Panc1 (cell line): ENCODE measurements at regions not wholly inside any gene's neighbourhood (a gene's known extent, or its start where the extent isn't known, plus 50 kb on each side); places are given as distances from the start of the nearest gene placed in this dataset.

Experiments
- ATAC-seq: fragments of 200-7000 bp; cut with Tn5 transposase; 2 replicates; pipeline ENCODE4 v1.9.1; 2020; ENCODE audit warnings: mild to moderate bottlenecking, moderate library complexity
- BruUV-seq: library from RNA; stranded (reverse); fragments of 400-500 nt; replicated peaks from 2 replicates; lab custom pipeline; 2021; lab: Mats Ljungman, UMichigan
- CTCF ChIA-PET: fragments of 300-600 bp; sonication (Branson Sonifier 250); formaldehyde crosslinking; loops from one replicate; lab custom pipeline; 2022; ENCODE audit warnings: antibody characterized with exemption; lab: Charles Lee
- POLR2A ChIA-PET: fragments of 300-600 bp; sonication (Branson Sonifier 250); formaldehyde crosslinking; loops from one replicate; lab custom pipeline; 2022; ENCODE audit warnings: antibody characterized with exemption; lab: Charles Lee
- DNase-seq: peaks from one replicate; pipeline ENCODE4 v3.0.0-alpha.2; 2010; ENCODE audit warnings: low read depth, low spot score
- H3K27ac ChIP-seq: 2 replicates; pipeline ENCODE4 v1.5.1; 2011; ENCODE audit warnings: mild to moderate bottlenecking, low read length, inconsistent platforms
- H3K27me3 ChIP-seq: fragments of 200-500 bp; sonication (Bioruptor generic); 2 replicates; pipeline ENCODE4 v1.6.0; 2014; ENCODE audit warnings: low read length, inconsistent platforms; ENCODE audit not compliant: control insufficient read depth, insufficient read depth
- H3K36me3 ChIP-seq: fragments of 200-500 bp; sonication (Bioruptor generic); 2 replicates; pipeline ENCODE4 v1.5.1; 2014; ENCODE audit warnings: inconsistent platforms, mild to moderate bottlenecking, low read length, moderate library complexity; ENCODE audit not compliant: control insufficient read depth, insufficient read depth
- H3K4me1 ChIP-seq: 2 replicates; pipeline ENCODE4 v1.5.1; 2011; ENCODE audit warnings: inconsistent platforms, mild to moderate bottlenecking, low read length, moderate library complexity; ENCODE audit not compliant: control insufficient read depth, insufficient read depth
- H3K4me3 ChIP-seq, 2 experiments: 2 replicates each; pipeline ENCODE4 v1.5.1; 2011 to 2012; ENCODE audit warnings: low read depth in 2 of 2, low read length in 2 of 2, mild to moderate bottlenecking in 2 of 2, inconsistent platforms in 1 of 2, moderate library complexity in 1 of 2
- H3K9me3 ChIP-seq: fragments of 200-500 bp; sonication (Bioruptor generic); 2 replicates; pipeline ENCODE4 v1.5.1; 2014; ENCODE audit warnings: low read depth, mild to moderate bottlenecking, inconsistent platforms, low read length, moderate library complexity; ENCODE audit not compliant: control insufficient read depth, insufficient read depth
- POLR2AphosphoS5 ChIP-seq: IDR thresholded peaks from 2 replicates; pipeline ENCODE4 v1.6.1; 2012; ENCODE audit warnings: mild to moderate bottlenecking, low read depth, low read length, moderate library complexity
- SIN3A ChIP-seq: IDR thresholded peaks from 2 replicates; pipeline ENCODE4 v1.6.1; 2012; ENCODE audit warnings: low read depth, mild to moderate bottlenecking, low read length, moderate library complexity, borderline replicate concordance; ENCODE audit not compliant: insufficient read depth
- TCF7L2 ChIP-seq: IDR thresholded peaks from 2 replicates; pipeline ENCODE4 v1.6.1; 2011; ENCODE audit warnings: mild to moderate bottlenecking, low read depth, low read length, inconsistent platforms
- in situ Hi-C: cut with HindIII; loops from 2 replicates; pipeline ENCODE4 v1.10.0; 2016; ENCODE audit warnings: low sequenced_read_pairs, low pct_unique_long_range_greater_than_20kb
- intact Hi-C: fragments of 100-400 bp; cut with micrococcal nuclease; formaldehyde crosslinking; loops from one replicate; pipeline ENCODE4 v1.10.0; 2022; ENCODE audit not compliant: unreplicated experiment
- TF ChIP-seq, protein P1 (sequence below): fragments of 450-650 bp; IDR thresholded peaks from 2 replicates; pipeline ENCODE4 v1.5.1; 2017; ENCODE audit warnings: mild to moderate bottlenecking
- TF ChIP-seq, protein P2 (sequence below), 2 experiments: IDR thresholded peaks; 2 replicates each; pipeline ENCODE4 v1.6.1; 2011 to 2012; ENCODE audit warnings: low read depth in 2 of 2, control low read depth in 1 of 2, low read length in 1 of 2, mild to moderate bottlenecking in 1 of 2, moderate library complexity in 1 of 2; ENCODE audit not compliant: insufficient read depth in 1 of 2

DNA sequence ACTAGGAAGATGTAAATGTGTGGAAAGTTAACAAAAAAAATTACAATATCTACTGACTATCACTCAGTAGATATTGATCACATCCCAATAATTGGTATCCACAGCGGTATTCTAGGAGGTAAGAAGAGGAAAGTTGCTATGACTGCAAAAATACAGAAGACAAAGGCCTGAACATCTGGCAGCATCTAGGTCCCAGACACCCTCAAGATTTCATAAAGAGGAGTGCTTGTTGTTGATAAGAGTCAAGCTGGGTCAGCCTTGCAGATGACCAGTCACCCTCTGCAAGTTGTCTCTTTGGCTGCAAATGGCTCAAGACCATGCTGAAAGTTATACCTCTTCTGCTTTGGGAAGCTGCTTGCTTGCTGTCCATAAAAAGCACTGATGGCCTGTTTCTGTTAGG lies 179.8 kb upstream of the FOXN2 start:
- TF ChIP-seq SIN3A (no peak), TCF7L2 (no peak)
- TF ChIP-seq, protein P1, sequence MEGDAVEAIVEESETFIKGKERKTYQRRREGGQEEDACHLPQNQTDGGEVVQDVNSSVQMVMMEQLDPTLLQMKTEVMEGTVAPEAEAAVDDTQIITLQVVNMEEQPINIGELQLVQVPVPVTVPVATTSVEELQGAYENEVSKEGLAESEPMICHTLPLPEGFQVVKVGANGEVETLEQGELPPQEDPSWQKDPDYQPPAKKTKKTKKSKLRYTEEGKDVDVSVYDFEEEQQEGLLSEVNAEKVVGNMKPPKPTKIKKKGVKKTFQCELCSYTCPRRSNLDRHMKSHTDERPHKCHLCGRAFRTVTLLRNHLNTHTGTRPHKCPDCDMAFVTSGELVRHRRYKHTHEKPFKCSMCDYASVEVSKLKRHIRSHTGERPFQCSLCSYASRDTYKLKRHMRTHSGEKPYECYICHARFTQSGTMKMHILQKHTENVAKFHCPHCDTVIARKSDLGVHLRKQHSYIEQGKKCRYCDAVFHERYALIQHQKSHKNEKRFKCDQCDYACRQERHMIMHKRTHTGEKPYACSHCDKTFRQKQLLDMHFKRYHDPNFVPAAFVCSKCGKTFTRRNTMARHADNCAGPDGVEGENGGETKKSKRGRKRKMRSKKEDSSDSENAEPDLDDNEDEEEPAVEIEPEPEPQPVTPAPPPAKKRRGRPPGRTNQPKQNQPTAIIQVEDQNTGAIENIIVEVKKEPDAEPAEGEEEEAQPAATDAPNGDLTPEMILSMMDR = no peak
- H3K36me3 ChIP-seq = no peaks in the 10 kb centered on the region
- H3K9me3 ChIP-seq = no peaks in the 10 kb centered on the region
- intact Hi-C loops = no loop called here
- BruUV-seq = no TSS peak
- POLR2A ChIA-PET = no interaction called here
- H3K4me1 ChIP-seq = no peaks in the 10 kb centered on the region; the same call in 1 of the 2 replicates
- no peak for DNase-seq
- no peaks in the 10 kb centered on the region for H3K27me3 ChIP-seq
- no peak overlapping the region for H3K27ac ChIP-seq
- no peak for ATAC-seq
- no peak overlapping the region for H3K4me3 ChIP-seq
- in situ Hi-C loops = no loop called here
- CTCF ChIA-PET = no interaction called here

DNA sequence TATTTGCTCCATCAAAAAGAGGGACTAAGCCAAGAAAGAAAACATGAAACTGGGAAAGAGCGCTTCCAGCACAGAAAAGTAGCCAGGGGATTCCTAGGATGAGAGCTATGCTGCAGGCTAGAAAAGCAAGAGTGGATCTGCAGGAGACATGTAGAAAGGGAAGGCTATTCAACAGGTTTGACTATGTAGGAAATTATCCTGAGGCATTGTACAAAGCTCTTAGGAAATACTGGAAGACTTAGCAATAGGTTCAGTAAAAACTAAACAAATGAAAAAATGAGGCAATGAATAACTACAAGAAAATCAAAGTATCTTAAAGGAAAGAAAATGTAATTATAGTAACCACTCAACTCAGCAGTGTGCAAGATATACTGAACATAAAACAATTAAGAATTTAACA lies 178.7 kb upstream of the FOXN2 start:
- in situ Hi-C loops (no loop called here), intact Hi-C loops (no loop called here)
- ATAC-seq = no peak
- Histone ChIP-seq H3K4me1 (no peaks in the 10 kb centered on the region; the same call in 1 of the 2 replicates), H3K4me3 (no peak overlapping the region), H3K27me3 (no peaks in the 10 kb centered on the region), H3K27ac (no peak overlapping the region), H3K9me3 (no peaks in the 10 kb centered on the region), H3K36me3 (no peaks in the 10 kb centered on the region)
- TF ChIP-seq SIN3A (no peak), TCF7L2 (no peak), POLR2AphosphoS5 (no peak)
- TF ChIP-seq, protein P2, sequence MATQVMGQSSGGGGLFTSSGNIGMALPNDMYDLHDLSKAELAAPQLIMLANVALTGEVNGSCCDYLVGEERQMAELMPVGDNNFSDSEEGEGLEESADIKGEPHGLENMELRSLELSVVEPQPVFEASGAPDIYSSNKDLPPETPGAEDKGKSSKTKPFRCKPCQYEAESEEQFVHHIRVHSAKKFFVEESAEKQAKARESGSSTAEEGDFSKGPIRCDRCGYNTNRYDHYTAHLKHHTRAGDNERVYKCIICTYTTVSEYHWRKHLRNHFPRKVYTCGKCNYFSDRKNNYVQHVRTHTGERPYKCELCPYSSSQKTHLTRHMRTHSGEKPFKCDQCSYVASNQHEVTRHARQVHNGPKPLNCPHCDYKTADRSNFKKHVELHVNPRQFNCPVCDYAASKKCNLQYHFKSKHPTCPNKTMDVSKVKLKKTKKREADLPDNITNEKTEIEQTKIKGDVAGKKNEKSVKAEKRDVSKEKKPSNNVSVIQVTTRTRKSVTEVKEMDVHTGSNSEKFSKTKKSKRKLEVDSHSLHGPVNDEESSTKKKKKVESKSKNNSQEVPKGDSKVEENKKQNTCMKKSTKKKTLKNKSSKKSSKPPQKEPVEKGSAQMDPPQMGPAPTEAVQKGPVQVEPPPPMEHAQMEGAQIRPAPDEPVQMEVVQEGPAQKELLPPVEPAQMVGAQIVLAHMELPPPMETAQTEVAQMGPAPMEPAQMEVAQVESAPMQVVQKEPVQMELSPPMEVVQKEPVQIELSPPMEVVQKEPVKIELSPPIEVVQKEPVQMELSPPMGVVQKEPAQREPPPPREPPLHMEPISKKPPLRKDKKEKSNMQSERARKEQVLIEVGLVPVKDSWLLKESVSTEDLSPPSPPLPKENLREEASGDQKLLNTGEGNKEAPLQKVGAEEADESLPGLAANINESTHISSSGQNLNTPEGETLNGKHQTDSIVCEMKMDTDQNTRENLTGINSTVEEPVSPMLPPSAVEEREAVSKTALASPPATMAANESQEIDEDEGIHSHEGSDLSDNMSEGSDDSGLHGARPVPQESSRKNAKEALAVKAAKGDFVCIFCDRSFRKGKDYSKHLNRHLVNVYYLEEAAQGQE (IDR thresholded peaks at IDR 0.05; ENCODE audit: insufficient read depth in 1 of 2, low read depth in 2 of 2, low read length in 1 of 2) = no peak
- TF ChIP-seq, protein P1 = no peak
- no TSS peak for BruUV-seq
- POLR2A ChIA-PET = no interaction called here
- CTCF ChIA-PET = interaction anchor here (0.6 kb wide), 1 partner anchor 67 kb away, joined by 3 read pairs; no protein-coding TSS in a partner anchor
- DNase-seq = no peak
